ENCODE measurements at regions not wholly inside any gene's neighbourhood (a gene's known extent, or its start where the extent isn't known, plus 50 kb on each side); places are given as distances from the start of the nearest gene placed in this dataset.

- TF ChIP-seq YY1 (IDR thresholded peaks at IDR 0.05; ENCODE audit: insufficient read depth, insufficient read length) (no peak), ZNF274 (IDR thresholded peaks at IDR 0.05; ENCODE audit: low read depth, low read length) (no peak)
These were observed 111.2 kb upstream of the CTTNBP2NL start for GRCh38 chr1:112284796-112285195.
